ENCODE measurements at regions not wholly inside any gene's neighbourhood (a gene's known extent, or its start where the extent isn't known, plus 50 kb on each side); places are given as distances from the start of the nearest gene placed in this dataset.
"Not testable (repeated sequence)": the region's sequence is repeated elsewhere in the genome, so short reads cannot be mapped to it uniquely, and the experiment has no call there.

GRCh38 chr4:141562649-141563048, 73.7 kb upstream of the IL15 start:
- TF ChIP-seq EZH2 (IDR thresholded peaks at IDR 0.05; ENCODE audit: borderline replicate concordance) (no peak), CTCF (IDR thresholded peaks at IDR 0.05; ENCODE audit: poor library complexity) (no peak)
- no peak overlapping the region for H2AFZ ChIP-seq
- no peaks in the 10 kb centered on the region for H4K20me1 ChIP-seq (ENCODE audit: insufficient read depth, poor library complexity, severe bottlenecking)
- no peaks in the 10 kb centered on the region for H3K27me3 ChIP-seq
- H3K36me3 ChIP-seq (replicated peaks; ENCODE audit: insufficient read depth, low read depth), result no peaks in the 10 kb centered on the region
- WGBS (ENCODE audit: low lambda C conversion rate, missing lambda C conversion rate), result 88% methylated on average over 2 of the region's 2 CpGs
- H3K9me2 ChIP-seq (replicated peaks; ENCODE audit: insufficient read depth), result no peaks in the 10 kb centered on the region
- H3K4me1 ChIP-seq (ENCODE audit: insufficient read depth), result no peaks in the 10 kb centered on the region
- H3K79me2 ChIP-seq, result no peaks in the 10 kb centered on the region
- no peak for DNase-seq (ENCODE audit: low spot score)
- no peaks in the 10 kb centered on the region for H3K9me3 ChIP-seq (ENCODE audit: low read depth)
- H3K4me3 ChIP-seq, result no peak overlapping the region
- no peak overlapping the region for H3K27ac ChIP-seq
- H3K4me2 ChIP-seq, result no peak overlapping the region

- Histone ChIP-seq H3K27me3 (no peaks in the 10 kb centered on the region), H3K4me1 (ENCODE audit: insufficient read depth) (no peaks in the 10 kb centered on the region), H3K9me2 (replicated peaks; ENCODE audit: insufficient read depth) (no peaks in the 10 kb centered on the region)
Observed at GRCh38 chr4:141563723-141564122, 72.7 kb upstream of the IL15 start.

GRCh38 chr4:141564961-141565360, 71.4 kb upstream of the IL15 start:
- H3K9me3 ChIP-seq (ENCODE audit: low read depth); H3K27me3 ChIP-seq; H2AFZ ChIP-seq; H3K27ac ChIP-seq; H3K4me1 ChIP-seq (ENCODE audit: insufficient read depth); H3K36me3 ChIP-seq (replicated peaks; ENCODE audit: insufficient read depth, low read depth); H3K9me2 ChIP-seq (replicated peaks; ENCODE audit: insufficient read depth); DNase-seq (ENCODE audit: low spot score); H3K4me3 ChIP-seq; H4K20me1 ChIP-seq (ENCODE audit: insufficient read depth, poor library complexity, severe bottlenecking); H3K79me2 ChIP-seq; H3K4me2 ChIP-seq: not testable (repeated sequence)
- WGBS (ENCODE audit: low lambda C conversion rate, missing lambda C conversion rate), result 94% methylated on average over 15 of the region's 15 CpGs

More at GRCh38 chr4:141563723-141564122, 72.7 kb upstream of the IL15 start:
- H3K36me3 ChIP-seq (replicated peaks; ENCODE audit: insufficient read depth, low read depth), result no peaks in the 10 kb centered on the region
- no peaks in the 10 kb centered on the region for H3K9me3 ChIP-seq (ENCODE audit: low read depth)
- TF ChIP-seq EZH2phosphoT487 (IDR thresholded peaks at IDR 0.05; ENCODE audit: low read depth, severe bottlenecking, unreplicated experiment), result no peak
- TF ChIP-seq CTCF (IDR thresholded peaks at IDR 0.05; ENCODE audit: poor library complexity), result no peak
- TF ChIP-seq EZH2 (IDR thresholded peaks at IDR 0.05; ENCODE audit: borderline replicate concordance), result no peak
- H4K20me1 ChIP-seq (ENCODE audit: insufficient read depth, poor library complexity, severe bottlenecking), result no peaks in the 10 kb centered on the region
- H3K4me2 ChIP-seq, result no peak overlapping the region
- no peak overlapping the region for H3K27ac ChIP-seq
- no peak overlapping the region for H3K4me3 ChIP-seq
- DNase-seq (ENCODE audit: low spot score), result no peak
- H3K79me2 ChIP-seq, result no peaks in the 10 kb centered on the region
- no peak overlapping the region for H2AFZ ChIP-seq

- H3K27ac ChIP-seq, result no peak overlapping the region
- H3K9me3 ChIP-seq (ENCODE audit: low read depth), result no peaks in the 10 kb centered on the region
- no peaks in the 10 kb centered on the region for H3K27me3 ChIP-seq
- H4K20me1 ChIP-seq (ENCODE audit: insufficient read depth, poor library complexity, severe bottlenecking), result no peaks in the 10 kb centered on the region
- H3K79me2 ChIP-seq, result no peaks in the 10 kb centered on the region
- no peak overlapping the region for H3K4me3 ChIP-seq
- no peaks in the 10 kb centered on the region for H3K9me2 ChIP-seq (replicated peaks; ENCODE audit: insufficient read depth)
- H2AFZ ChIP-seq, result no peak overlapping the region
- H3K4me1 ChIP-seq (ENCODE audit: insufficient read depth), result no peaks in the 10 kb centered on the region
- no peak for TF ChIP-seq CTCF (IDR thresholded peaks at IDR 0.05; ENCODE audit: poor library complexity)
- no peak for TF ChIP-seq EZH2phosphoT487 (IDR thresholded peaks at IDR 0.05; ENCODE audit: low read depth, severe bottlenecking, unreplicated experiment)
- TF ChIP-seq EZH2 (IDR thresholded peaks at IDR 0.05; ENCODE audit: borderline replicate concordance), result no peak
- DNase-seq (ENCODE audit: low spot score), result no peak
- 83% methylated on average over 3 of the region's 3 CpGs for WGBS (ENCODE audit: low lambda C conversion rate, missing lambda C conversion rate)
- no peaks in the 10 kb centered on the region for H3K36me3 ChIP-seq (replicated peaks; ENCODE audit: insufficient read depth, low read depth)
- no peak overlapping the region for H3K4me2 ChIP-seq
Observed at GRCh38 chr4:141565379-141566089, 70.8 kb upstream of the IL15 start.
